Fibroblast of skin of left biceps (primary cell): ENCODE measurements at regions not wholly inside any gene's neighbourhood (a gene's known extent, or its start where the extent isn't known, plus 50 kb on each side); places are given as distances from the start of the nearest gene placed in this dataset.
"Not testable (repeated sequence)": the region's sequence is repeated elsewhere in the genome, so short reads cannot be mapped to it uniquely, and the experiment has no call there.

ENCODE experiments used
- DNase-seq, 2 experiments: peaks; one replicate each; pipeline ENCODE4 v3.0.0-alpha.2; 2013; ENCODE audit warnings: low read depth in 2 of 2

DNA sequence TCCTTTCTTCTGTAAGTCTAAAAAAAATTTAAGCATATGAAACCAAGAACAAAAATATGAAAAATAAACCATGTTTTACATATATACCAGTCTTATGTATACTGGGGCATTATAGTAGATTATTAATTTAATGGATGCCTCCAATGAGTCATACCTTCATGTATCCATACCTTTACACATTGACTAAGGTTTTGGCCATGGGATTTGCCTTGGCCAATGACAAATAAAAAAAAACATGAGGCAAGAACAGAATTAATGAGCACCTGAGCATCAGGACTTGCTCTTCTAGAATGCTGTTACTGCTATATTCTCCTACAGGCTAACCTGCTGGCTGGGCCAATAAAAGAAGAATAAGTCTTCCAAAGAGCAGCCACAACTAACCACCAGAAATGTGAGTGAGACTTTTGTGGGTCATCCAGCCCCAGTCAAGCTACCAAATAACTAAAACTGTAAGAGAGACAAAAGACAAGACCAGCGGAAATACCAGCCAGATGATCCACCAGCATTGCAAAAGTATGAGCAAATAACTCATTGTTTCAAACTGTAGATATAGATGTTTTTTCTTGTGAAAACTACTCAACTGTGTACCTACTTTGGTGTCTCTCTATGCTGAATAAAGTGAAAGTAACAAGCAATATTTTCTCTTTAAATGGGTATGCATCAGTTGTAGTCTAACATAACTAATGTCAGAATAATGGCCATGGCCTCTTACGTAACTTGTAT is 749.6 kb upstream of the VRK2 start:
- DNase-seq, result no peak

DNA sequence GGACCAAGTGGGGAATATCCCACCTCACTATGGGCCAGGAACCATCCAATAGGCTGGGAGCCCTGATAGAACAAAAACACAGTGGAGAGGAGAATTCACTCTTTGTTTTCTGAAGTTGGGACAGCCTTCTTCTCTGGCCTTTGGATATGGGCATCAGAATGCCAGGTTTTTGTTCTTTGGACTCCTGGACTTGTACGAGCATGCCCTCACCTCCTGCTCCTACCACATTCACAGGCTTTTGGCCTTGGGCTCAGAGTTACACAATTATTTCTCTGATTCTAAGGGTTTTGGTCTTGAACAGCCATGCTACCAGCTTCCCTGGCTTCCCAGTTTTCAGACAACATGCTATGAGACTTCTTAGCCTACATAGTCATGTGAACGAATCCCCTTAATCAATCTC is 732.9 kb upstream of the VRK2 start:
- no peak for DNase-seq

DNA sequence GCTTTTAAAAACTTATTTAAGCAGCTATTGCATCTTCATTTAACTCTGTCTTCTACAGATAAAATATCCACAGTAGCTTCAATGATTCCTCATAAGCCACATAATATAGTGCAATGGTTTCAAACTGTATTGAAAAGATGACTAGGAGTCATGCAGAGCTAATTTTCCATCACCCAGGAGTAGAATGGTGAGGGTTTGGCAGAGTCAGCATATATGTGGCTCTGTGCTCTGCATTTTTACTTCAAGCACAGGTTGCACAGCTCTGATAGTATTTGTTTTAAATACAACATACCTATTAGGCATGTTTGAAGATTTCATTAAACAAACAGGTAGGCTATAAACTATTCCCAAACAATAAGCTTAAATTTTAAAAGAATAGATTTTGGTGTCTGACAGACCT is 731.9 kb upstream of the VRK2 start:
- no peak for DNase-seq

DNA sequence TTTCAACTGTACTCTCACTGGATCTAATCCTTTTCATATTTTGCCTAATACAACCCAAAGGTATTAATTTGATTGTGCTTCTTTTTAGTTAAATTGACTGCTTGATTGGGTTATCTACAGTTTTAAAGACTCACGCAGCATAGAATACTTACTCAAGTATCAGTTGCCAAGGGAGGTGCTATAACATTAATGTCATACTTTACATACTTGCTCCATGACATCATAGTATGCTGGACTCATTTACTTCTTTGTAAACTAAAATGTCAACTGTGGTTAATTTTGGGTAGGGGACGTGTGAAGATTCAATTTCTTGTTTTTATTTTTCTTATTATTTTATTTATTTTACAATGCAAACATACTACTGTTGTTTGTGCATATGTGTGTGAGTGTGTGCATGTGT is 716.2 kb upstream of the VRK2 start:
- DNase-seq, result no peak

DNA sequence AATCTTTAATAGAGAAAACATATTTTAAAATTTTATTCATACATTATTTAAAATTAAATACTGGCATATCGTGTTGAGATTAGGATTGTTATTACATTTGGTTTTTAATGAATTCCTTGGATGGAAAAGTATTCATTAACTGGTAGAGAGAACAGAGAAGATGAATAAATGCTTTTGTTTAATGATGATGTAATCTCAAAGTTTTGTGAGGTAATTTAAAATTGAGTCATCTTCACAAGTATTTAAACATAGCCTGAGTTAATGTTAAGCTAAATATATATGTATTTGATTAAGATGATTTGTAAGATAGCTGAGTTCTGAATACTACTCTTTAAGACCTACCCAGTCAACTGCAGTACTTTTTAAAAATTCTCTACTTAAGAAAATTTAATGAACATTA is 713.4 kb upstream of the VRK2 start:
- no peak for DNase-seq

DNA sequence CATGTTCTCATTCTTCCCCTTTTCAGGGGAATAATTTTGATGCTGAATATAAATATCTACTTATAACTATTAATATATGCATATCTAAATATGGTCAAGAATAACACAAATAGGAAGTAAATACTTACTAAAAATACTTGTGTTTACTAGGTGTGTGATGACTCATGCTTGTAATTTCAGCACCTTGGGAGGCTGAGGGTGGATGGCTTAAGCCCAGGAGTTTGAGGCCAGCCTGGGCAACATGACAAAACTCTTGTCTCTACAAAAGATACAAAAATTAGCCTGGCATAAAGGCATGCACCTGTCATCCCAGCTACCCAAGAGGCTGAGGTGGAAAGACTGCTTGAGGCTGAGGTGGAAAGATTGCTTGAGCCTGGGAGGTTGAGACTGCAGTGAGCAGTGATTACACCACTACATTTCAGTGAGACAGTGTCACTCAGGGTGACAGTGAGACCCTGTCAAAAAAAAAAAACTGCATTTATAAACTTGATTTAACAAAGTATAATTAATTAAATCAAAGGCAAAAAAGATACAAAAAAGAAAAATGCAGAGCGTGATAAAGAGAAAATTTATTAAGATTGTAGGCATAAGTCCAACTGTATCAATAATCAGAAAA is 703.1 kb upstream of the VRK2 start:
- DNase-seq, result no peak

DNA sequence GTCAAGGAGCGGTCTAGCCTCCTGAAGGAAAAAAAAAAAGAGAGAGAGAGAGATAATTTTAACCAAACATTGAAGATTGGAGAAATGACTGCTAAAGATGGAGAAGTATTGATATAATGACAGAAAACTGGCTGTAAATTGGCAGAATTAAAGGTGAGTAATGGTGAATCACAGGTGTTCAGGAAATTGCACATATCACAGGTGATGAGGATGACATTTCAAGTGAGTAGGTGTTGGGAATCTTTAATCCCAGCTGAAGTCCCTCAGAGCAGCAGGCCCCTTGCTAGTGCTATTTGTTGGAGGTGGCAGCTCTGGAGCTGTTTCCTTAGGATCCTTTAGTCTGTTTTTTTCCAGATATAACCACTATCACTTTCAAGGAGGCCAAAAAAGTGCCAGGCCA is 678.4 kb upstream of the VRK2 start:
- no peak for DNase-seq

DNA sequence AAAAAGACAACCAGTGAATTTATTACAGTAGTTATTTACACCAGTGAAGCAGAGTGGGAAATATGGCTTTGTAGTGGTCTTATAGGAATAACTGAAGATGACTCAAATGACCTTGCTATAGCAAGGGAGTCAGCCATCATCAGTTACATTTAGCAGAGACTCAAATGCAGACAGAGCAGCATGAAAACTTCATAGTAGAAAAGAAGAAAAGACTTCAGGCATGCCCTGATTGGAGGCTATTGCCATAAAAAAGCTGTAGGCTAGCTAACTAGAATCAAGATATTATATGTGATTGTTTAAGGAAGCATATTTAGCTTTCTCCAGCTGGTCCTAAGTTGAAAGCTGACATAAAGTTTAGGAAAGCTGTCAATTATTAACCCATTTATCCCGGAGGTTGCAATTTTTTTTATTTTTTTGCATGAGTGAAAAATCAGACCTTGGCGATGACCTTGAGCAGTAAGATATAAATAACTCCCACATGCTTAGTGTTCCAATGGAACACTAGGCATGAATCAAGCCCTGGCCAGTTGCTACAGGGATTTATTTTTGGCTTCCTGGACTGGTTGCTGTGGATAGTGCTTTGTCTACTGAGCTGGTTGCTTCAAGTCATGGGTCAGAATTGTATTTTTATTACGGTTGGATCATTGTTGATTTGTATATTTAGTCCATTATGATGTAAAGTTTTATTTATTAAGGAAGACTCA is 675.6 kb upstream of the VRK2 start:
- no peak for DNase-seq

DNA sequence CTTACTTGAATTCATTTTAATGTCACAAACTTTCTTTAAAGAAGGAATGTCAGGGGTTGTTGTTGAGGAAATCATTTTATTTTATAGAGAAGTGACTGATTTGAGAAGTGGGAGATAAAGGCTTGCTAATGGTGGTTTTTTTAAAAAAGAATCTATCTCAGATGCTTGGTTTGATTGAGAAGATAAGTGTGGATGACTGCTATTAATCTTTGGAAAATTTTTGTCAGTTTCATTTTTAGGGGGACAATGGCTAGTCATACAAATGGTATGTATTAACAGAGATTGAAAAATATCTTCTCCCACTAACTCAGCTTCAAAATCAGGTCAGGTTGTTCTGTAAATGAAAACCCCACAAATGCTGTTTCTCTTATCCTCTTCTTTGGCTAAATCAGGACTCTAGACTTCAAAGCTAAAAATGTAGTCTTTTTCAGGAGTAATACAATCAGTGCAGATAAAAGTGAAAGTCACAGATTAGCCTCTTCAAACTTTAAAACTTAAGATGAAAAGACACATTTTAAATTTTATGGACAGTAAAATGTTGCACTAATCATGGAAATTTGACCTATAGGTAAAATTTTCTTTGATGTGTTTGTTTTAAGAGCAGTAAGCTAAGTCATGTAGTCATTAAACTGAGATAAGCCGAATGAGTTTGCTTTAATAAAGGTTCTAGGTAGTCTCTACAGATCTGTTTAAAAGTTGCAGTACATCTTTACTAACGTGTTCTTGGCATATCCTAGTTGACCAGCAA is 674.2 kb upstream of the VRK2 start:
- no peak for DNase-seq

DNA sequence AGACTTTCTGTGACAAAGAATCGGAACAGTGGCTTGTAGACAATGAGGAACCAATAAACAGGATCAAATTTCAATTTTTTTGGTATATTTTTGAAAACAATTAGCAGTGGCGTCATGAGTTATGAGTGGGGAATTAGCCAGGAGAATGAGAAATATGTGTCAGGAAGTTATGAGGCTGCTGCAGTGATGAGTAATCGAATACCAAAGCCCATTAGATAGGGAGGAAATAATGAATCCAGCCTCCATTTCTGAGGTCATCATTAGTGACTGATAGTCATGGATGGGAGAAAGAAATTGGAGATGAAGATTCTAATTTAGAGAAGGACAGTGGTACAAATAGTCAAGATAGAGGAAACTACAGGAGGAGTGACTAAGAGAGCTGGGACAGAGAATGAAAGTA is 673.1 kb upstream of the VRK2 start:
- peak; percentile 71 to 73 for DNase-seq

DNA sequence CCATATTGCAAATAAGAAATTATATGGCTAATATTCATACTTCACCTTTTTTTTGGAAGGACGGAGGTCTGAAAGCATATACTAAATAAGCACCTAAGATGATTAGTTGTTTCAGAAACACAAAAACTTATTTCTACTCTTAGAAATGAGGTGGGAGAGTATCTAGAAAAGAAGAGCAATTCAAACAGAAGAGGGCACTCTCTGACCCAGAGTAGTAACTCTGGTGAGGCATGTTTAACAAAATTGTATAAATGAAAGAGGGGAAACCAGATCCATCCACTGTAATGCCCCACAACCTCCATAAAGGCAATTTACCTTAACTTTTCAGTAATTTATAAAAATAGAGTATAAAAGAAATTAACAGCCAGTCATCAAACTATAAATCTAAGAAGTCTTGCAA is 669.6 kb upstream of the VRK2 start:
- DNase-seq, result no peak

DNA sequence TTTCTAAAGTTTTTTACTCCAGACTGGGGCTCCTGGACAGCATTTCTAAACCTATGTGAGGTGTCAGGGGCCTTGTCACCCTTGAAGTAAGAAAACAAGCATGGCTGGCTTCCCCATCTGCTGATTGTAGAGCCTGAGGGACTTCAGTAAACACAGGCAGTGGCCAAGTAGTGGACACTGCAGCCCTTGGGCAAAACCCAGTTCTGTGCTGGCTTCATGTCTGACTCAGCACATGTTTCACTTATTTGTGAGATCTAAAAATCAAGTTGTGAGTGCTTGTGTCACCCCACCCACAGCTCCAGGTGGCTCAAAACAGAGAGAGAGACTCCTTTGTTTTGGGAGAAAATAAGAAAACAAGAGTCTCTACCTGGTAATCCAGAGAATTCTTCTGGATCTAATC is 660.3 kb upstream of the VRK2 start:
- DNase-seq, result no peak

DNA sequence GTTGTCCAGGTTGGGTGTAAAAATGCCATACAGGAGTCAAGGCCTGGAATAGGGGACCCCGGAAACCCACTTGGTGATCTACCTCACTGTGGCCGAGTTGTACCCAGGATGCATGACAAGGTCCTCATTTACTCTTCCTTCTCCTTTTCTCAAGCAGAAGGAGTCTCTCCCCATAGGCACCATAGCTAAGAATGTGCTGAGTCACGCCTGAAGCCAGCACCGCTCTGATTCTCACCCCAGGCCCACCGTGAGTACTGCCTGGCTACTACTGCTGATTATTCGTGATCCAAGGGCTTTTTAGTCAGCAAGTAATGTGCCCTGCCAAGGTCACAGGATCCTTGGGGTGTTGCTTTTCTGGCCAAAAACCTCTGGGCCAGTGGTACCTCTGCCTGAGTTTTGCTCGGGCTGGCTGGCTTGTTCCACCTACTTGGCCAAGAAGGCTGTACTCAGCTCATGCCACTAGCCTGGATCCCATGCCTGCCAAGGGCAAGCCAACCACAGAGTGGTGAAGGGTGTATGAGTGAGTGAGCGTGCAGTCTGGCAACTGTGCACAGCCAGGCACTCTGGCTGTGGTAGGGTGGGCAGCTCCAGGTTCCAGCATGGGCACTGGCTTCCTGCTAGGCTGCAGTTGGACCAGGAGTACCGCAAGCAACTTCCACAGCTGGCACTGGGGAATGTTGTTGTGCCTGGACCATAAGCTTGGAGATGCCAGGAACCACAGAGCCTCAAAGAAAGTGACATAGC is 650.1 kb upstream of the VRK2 start:
- no peak for DNase-seq

DNA sequence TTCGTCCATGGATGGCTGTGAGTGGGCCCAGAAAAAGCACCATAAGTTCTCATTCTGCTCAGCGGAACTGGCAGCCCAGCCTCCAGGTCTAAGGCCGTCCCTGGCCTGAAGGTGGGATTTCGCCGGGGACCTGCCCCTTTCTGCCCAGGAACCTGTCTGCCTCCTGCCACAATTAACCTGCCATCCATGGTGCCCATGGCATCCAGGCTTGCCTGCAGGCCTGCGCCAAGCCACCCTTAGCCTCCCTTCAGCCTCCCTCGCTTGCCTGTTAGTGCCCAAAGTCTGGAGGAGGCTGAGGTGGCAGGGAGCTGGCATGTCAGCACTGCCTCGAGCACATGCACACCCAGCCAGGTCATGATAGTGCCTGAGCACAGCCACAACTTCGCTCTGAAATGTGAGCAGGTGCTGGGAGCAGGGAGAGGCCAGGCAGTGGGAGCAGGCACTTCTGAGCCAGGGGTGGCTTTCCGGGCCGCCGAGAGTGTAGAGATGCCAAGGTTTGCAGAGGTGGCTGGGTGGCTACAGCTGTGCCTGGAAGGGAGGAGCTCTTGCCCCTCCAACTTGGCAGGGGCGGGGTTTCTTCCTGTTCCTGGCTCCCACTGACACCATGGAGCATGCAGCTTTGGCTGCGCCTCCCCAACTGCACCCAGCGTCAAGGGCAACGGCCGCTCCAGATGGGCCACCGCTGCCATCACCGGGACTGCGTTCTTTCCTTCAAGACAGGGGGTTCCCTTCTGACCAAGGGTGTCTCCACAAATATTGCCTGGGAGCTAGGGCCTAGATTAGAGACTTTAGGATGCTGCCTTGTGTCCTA is 648.9 kb upstream of the VRK2 start:
- no peak for DNase-seq

DNA sequence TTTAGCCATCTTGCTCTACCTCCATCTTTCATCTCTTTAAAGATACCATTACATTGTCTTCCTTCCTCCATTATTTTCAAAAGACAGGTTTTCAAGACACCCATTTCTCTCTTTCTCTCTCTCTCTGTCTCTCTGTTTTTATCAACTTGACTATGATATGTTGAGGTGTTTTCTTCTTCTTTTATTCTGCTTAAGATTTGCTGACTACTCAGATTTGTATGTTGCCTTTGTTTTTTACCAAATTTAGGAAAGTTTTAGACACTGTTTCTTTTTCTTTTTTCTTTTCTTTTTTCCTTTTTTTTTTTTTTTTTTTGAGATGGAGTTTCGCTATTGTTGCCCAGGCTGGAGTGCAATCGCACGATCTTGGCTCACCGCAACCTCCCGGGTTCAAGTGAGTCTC is 647.5 kb upstream of the VRK2 start:
- DNase-seq, result no peak

DNA sequence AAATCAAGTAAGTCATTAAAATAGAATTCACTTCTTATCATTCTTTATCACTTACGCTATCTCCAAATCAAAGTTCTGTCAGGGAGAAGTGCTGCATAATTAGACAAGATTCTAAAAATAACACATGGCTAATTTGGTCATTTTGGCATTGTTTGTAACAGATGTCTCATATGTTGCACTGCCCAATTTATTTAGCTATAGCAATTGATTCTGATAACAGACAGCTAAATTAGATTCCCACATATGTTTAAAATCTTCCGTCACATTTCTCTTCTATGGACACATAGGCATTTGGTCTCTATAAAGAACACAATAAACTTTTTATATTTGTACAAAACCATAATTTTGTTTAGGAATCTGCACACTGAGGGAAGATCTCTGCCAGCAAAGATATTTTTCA is 644.5 kb upstream of the VRK2 start:
- DNase-seq, result no peak

DNA sequence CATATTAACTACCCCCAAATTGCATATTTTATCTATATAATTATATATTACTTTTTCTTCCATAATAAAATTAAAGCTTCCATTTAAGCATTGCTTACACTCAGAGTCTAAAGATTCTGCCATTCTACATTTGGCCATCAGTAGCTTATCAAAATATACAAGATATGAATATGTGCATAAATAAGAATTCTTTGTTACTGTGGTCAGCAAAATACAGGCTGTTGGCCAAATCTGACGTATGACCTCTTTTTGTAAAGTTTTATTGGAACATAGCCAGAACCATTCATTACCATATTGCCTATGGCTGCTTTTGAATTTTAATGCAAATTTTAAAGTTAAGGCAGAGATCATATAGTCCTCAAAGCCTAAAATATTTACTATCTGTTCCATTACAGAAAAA is 643.9 kb upstream of the VRK2 start:
- DNase-seq, result no peak

DNA sequence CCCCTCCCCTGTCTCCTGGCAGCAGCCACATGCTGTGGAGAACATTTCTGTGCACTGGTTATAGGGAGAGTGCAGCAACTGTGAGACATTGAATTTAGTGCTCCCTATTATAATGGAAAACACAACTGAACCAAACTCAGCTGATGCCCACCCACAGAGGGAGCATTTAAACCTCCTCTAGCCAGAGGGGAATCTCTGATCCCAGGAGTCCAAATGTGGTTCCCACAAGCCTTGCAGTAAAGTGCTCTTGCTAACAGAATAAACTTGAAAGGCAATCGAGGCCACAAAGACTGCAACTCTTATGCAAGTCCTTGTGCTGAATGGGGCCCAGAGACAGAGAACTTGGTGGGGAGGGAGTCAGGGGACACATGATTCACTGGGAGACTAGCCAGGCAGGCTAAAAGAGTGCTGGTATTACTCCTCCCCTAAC is 638.8 kb upstream of the VRK2 start:
- DNase-seq, result no peak

DNA sequence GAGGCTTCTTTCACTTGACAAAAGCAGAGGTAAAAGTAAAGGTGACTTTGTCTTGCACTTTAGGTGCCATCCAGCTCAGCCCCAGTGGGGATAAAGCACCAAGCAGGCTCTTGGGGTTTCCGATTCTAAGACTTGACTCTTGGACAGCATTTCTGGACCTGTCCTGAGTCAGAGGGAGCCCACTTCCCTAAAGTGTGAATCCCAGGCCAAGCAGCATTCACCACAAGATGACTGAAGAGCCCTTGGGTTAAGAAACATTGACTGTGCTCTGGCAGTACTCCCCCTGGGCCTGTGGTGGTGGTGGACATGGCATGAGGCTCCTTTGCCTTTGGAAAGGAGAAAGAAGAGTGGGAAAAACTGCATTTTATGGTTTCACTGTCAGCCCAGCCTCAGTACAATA is 638.0 kb upstream of the VRK2 start:
- no peak for DNase-seq

DNA sequence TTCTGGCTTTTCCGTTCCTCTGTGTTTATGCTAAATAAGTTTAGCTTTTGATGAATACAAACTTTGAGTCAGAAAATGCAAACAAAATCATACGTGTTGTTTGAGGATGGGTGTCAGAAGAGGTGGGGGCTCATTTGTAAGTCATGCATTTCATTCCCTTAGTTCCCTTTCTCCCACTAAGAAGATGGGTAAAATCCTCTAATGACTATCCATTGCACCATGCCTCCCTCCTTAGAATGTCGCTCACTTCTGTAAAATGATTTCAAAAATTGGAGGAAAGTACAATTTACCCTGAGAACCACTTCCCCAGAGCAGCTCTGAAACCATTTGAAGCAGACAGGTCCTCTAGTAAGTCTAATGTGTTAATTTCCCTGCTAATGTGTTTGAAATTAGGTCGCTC is 629.6 kb upstream of the VRK2 start:
- DNase-seq, result no peak

DNA sequence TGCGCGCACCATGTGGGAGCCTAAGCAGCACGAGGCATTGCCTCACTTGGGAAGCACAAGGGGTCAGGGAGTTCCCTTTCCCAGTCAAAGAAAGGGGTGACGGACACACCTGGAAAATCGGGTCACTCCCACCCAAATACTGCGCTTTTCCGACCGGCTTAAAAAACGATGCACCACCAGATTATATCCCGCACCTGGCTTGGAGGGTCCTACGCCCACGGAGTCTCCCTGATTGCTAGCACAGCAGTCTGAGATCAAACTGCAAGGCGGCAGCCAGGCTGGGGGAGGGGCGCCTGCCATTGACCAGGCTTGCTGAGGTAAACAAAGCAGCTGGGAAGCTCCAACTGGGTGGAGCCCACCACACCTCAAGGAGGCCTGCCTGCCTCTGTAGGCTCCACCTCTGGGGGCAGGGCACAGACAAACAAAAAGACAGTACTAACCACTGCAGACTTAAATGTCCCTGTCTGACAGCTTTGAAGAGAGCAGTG is 627.7 kb upstream of the VRK2 start:
- not testable (repeated sequence) for DNase-seq
